ENCODE measurements at regions not wholly inside any gene's neighbourhood (a gene's known extent, or its start where the extent isn't known, plus 50 kb on each side); places are given as distances from the start of the nearest gene placed in this dataset.

- TF ChIP-seq CTCF (IDR thresholded peaks at IDR 0.05; ENCODE audit: poor library complexity), result no peak
- no peak for TF ChIP-seq EZH2 (IDR thresholded peaks at IDR 0.05; ENCODE audit: borderline replicate concordance)
- no peak for TF ChIP-seq EZH2phosphoT487 (IDR thresholded peaks at IDR 0.05; ENCODE audit: low read depth, severe bottlenecking, unreplicated experiment)
These were observed 140.9 kb upstream of the CTTNBP2NL start for GRCh38 chr1:112255080-112255479.

All from hepatocyte (in vitro differentiated cells).